ENCODE measurements at regions not wholly inside any gene's neighbourhood (a gene's known extent, or its start where the extent isn't known, plus 50 kb on each side); places are given as distances from the start of the nearest gene placed in this dataset.

DNA sequence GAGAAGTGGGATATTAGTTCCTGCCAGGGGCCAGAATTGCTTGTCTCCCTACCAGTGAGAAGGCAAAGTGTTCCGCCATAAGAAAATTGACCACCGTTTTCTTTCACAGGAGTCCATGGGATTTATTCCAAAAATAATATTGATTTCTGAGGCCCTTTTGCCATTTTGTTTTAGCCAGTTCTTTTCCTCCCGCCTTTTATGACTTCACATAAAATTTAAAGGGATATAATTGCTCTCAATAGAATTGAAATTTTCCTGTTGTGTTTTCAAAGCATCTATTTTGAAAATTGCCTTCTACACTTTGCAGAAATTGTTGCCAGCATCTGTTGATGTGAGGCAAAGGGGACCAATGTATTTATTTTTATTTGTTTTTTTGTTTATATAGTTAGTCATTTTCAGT is 53.6 kb downstream of the PLCE1 start:
- H3K9me2 ChIP-seq (ENCODE audit: insufficient read depth) = no peaks in the 10 kb centered on the region
- no peak for DNase-seq (ENCODE audit: low read depth, low spot score)
- no peaks in the 10 kb centered on the region for H3K79me2 ChIP-seq (ENCODE audit: insufficient read depth, low read length)
- no peak overlapping the region for H3K4me2 ChIP-seq (ENCODE audit: low read length)
- no TSS peak for BruUV-seq (replicated peaks)
- ChIA-PET POLR2A (no interaction called here), RAD21 (ENCODE audit: low non-redundant PET in 1 of 2, low total read pairs in 2 of 2, uncharacterized antibody in 2 of 2, unreplicated experiment in 2 of 2) (no interaction called here), CTCF (no interaction called here)
- H3K9me3 ChIP-seq (ENCODE audit: control insufficient read depth in 1 of 2, insufficient read depth in 1 of 2, low read depth in 1 of 2, low read length in 2 of 2) = no peaks in the 10 kb centered on the region
- H2AFZ ChIP-seq (ENCODE audit: low read depth, low read length, poor library complexity, severe bottlenecking) = no peak overlapping the region
- no peak overlapping the region for H3K9ac ChIP-seq (ENCODE audit: low read length)
- H3K4me3 ChIP-seq (replicated peaks in 1 of 2; ENCODE audit: low read depth in 1 of 2, low read length in 2 of 2) = no peak overlapping the region
- no peak overlapping the region for H3K27ac ChIP-seq (ENCODE audit: low read depth, low read length)
- TF ChIP-seq, protein P1, sequence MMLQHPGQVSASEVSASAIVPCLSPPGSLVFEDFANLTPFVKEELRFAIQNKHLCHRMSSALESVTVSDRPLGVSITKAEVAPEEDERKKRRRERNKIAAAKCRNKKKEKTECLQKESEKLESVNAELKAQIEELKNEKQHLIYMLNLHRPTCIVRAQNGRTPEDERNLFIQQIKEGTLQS (IDR thresholded peaks at IDR 0.05) = no peak
- TF ChIP-seq ZNF274 (IDR thresholded peaks at IDR 0.05; ENCODE audit: low read depth, low read length) = no peak
- TF ChIP-seq YY1 (IDR thresholded peaks at IDR 0.05; ENCODE audit: extremely low read depth, insufficient replicate concordance, low read depth, low read length) = no peak
- TF ChIP-seq POLR2A (IDR thresholded peaks at IDR 0.05; ENCODE audit: borderline replicate concordance, extremely low read depth, insufficient read depth, insufficient read length) = no peak
- no peak for TF ChIP-seq EZH2 (IDR thresholded peaks at IDR 0.05)
- TF ChIP-seq EZH2phosphoT487 (IDR thresholded peaks at IDR 0.05; ENCODE audit: borderline replicate concordance) = no peak
- no peak for TF ChIP-seq POLR2AphosphoS5 (IDR thresholded peaks at IDR 0.05; ENCODE audit: low read depth, low read length)
- TF ChIP-seq, protein P2, sequence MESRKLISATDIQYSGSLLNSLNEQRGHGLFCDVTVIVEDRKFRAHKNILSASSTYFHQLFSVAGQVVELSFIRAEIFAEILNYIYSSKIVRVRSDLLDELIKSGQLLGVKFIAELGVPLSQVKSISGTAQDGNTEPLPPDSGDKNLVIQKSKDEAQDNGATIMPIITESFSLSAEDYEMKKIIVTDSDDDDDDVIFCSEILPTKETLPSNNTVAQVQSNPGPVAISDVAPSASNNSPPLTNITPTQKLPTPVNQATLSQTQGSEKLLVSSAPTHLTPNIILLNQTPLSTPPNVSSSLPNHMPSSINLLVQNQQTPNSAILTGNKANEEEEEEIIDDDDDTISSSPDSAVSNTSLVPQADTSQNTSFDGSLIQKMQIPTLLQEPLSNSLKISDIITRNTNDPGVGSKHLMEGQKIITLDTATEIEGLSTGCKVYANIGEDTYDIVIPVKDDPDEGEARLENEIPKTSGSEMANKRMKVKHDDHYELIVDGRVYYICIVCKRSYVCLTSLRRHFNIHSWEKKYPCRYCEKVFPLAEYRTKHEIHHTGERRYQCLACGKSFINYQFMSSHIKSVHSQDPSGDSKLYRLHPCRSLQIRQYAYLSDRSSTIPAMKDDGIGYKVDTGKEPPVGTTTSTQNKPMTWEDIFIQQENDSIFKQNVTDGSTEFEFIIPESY (IDR thresholded peaks at IDR 0.05; ENCODE audit: extremely low read depth, insufficient replicate concordance, low read length) = no peak
- TF ChIP-seq FOSL1 (IDR thresholded peaks at IDR 0.05; ENCODE audit: low read depth) = no peak
- TF ChIP-seq RAD21 (IDR thresholded peaks at IDR 0.05; ENCODE audit: low read depth) = no peak
- TF ChIP-seq ZFX (IDR thresholded peaks at IDR 0.05) = no peak
- TF ChIP-seq JUND (IDR thresholded peaks at IDR 0.05) = no peak
- TF ChIP-seq EGR1 (IDR thresholded peaks at IDR 0.05; ENCODE audit: low read depth) = no peak
- no peak for TF ChIP-seq SRF (IDR thresholded peaks at IDR 0.05; ENCODE audit: low read depth)
- TF ChIP-seq TCF7L2 (IDR thresholded peaks at IDR 0.05; ENCODE audit: borderline replicate concordance, extremely low read depth, insufficient read depth, insufficient read length) = no peak
- no peaks in the 10 kb centered on the region for H3K27me3 ChIP-seq (ENCODE audit: insufficient read depth, low read length)
- no peak for ATAC-seq
- H3K36me3 ChIP-seq (ENCODE audit: control insufficient read depth in 1 of 2, insufficient read depth in 2 of 2, low read length in 2 of 2) = no peaks in the 10 kb centered on the region
- intact Hi-C loops (cut with micrococcal nuclease) = no loop called here
- no peaks in the 10 kb centered on the region for H4K20me1 ChIP-seq (ENCODE audit: insufficient read depth)
- peaks cover 0 to 4% of the 10 kb centered on the region in 2 experiments; a peak in 2 of 4 replicates for H3K4me1 ChIP-seq (ENCODE audit: control insufficient read depth in 1 of 2, insufficient read depth in 2 of 2, low read length in 2 of 2)
